ENCODE measurements at regions not wholly inside any gene's neighbourhood (a gene's known extent, or its start where the extent isn't known, plus 50 kb on each side); places are given as distances from the start of the nearest gene placed in this dataset.
"Not testable (repeated sequence)": the region's sequence is repeated elsewhere in the genome, so short reads cannot be mapped to it uniquely, and the experiment has no call there.

DNA sequence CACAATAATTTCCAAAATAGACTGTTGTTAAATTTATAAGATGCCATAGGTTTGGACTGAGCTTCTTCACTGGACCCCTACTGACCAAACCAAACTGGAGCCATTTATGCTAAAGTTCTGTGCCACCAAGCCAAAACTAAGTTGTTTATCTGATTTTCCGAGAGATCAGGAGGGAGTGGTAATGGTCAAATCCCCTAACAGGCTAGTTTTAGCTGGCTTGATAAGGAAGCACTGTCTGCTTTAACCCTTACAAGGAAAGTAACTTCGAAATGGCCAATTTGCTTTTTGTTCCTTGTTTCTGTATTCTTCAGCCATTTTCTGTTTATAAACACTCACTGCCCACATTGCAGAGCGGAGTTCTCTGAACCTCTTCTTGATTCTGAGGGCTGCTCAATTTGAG lies 246.8 kb upstream of the TUT7 start:
- DNase-seq: no peak

DNA sequence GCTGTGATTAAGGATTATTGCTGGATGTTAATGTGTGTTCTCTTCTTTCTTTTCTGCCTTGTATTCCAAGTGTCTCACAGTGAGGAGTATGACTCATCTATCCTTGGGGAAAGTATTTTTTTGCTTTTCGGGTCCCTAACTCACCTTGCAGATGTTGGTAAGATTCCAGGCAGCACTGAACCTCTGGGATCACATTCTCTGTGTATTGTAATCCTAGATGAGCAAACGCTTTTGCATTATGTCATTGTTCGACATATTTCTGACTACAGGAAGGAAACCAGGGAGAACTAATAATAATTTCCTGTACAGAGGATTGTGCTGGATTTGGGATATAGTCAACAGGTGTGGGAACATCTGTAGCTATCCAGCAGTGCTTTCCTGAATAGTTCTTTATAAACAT lies 246.1 kb upstream of the TUT7 start:
- DNase-seq: no peak

DNA sequence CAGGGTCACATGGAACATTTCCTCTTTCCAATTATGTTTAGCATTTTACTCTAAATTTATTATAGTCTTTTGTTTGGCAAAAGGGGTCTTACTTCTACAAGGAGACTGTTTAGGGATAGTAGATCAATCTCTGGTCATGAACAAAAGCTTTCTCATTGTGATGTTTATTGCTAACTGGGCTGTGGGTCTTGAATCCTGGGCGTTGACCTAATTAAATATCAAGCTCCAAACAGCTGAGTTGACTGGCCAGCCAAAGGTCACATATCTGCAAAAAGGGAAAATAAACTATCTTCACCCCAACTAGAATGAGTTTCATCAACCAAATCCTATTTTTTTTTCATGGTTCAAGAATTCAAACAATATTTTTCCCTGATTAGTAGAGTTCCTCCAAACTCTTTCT lies 245.4 kb upstream of the TUT7 start:
- DNase-seq: no peak

DNA sequence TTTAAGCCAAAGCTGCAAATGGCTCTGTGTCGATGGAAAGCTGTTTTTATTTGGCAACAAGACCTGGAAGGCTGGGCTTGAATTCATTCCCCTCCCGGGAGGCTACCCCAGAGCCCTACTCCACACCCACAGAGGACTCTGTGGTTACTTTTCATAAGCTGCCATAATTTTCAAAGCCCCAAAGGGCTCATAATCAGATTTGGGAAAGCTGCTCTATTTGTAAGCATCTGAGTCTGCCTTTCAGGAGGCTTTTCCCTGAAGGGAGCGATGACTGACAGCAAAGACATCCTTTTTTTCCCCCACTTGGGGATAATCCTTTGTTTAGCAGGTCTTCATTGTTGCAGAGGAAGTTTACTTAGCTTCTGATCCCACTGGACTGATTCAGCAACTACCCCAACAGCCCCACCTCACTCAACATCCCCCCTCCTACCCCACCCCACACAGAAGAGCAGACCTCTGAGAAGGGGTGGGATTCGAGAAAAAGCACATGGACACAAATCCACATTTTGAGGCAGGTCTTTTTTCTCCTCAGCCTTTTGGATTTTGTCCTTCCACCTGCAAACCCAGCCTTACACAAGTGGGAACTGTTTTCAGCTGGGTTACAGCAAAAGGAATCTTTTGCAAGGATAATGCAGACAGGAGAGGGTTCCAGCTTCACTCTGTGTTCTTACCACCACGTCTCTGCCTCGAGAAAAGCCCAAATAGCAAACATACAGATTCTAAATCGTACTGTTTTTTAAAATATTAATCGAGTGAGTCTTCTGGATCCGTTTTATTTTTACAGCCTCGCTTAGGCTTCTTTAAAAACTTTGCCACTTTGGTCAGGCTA lies 244.4 kb upstream of the TUT7 start:
- no peak for DNase-seq

DNA sequence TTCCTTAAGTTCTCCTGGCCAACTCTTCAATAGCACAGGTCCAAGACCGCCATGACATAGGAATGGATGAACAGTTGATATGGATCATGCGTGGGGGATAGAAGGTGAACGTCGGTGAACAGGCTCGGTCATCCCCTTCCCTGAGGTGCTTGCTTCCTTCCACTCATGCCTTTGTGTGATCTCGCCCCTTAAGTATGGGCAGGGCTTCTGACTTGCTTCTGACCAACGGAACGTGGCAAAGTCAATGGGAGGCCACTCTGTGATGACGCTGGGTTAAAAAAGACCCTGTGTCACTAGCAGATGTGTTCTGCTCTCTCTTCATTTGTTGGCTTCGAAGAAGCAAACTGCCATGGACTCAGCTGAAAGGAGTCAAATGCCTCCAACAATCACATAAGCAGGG lies 240.5 kb upstream of the TUT7 start:
- DNase-seq: no peak

DNA sequence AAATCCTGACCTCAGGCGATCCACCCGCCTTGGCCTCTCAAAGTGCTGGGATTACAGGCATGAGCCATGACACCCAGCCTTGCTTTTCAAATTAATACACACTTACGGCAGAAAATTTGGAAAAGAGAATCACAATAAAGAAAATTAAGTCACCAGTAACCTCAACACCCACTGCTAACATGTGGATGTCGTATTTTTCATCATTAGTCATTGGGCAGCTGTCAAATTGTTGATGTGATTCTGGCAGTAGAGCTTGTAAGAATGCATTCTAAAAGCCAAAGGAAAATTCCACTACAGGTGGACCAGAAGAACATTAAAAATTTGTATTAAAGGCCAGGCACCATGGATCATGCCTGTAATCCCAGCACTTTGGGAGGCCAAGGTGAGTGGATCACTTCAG lies 237.3 kb upstream of the TUT7 start:
- no peak for DNase-seq

DNA sequence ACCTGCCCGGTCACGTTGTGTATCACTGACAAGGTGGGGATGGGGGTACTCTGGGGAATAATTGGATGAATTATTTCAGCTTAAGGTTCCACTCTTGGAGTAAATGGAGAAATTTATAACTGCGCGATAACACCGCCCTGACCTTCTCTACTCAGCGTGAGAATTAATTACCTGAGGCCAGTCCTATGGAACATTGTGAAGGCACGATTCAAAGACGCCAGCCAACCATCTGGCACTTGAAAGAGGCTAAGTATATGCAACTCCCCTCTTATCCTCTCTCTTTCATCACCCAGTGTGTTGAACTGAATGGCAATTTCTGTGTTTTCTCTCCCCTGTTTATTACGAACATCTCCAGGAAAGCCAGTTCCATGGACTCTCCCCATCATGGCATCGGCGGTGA lies 235.5 kb upstream of the TUT7 start:
- no peak for DNase-seq

DNA sequence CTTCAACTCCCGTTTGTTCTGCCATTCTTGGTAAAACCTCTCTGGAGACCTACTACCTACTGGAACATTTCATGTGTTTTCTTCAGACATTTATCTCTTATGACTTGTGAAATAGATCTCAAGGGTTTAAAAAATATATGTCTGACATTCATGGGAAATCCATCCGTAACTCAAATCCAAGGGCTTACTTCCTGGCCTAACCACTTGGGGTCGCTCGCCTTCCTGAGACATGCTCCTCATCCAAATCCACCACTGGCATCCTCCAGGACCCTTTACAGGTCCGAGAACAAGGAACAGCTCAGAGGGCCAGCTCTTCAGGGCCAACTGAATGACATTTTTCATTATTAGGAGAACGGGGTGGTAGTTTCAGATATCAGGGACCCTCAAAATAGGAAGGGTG lies 235.1 kb upstream of the TUT7 start:
- DNase-seq: no peak

DNA sequence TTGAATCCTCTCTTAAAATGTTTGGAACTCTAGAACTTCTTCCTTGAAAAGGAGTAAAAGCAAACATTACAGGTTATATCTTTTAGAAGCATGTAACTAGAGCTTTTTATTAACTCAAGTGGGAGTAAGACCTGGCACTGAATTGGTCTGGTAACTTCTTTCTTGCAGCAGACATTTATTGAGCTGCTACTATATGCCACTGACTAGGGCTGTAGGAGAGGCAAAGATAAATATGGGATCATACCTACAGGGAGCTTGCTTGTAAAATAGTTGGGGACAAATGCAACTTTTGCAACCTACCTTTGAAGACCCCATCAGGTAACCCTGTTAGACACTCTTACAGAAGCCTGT lies 231.9 kb upstream of the TUT7 start:
- DNase-seq: no peak

DNA sequence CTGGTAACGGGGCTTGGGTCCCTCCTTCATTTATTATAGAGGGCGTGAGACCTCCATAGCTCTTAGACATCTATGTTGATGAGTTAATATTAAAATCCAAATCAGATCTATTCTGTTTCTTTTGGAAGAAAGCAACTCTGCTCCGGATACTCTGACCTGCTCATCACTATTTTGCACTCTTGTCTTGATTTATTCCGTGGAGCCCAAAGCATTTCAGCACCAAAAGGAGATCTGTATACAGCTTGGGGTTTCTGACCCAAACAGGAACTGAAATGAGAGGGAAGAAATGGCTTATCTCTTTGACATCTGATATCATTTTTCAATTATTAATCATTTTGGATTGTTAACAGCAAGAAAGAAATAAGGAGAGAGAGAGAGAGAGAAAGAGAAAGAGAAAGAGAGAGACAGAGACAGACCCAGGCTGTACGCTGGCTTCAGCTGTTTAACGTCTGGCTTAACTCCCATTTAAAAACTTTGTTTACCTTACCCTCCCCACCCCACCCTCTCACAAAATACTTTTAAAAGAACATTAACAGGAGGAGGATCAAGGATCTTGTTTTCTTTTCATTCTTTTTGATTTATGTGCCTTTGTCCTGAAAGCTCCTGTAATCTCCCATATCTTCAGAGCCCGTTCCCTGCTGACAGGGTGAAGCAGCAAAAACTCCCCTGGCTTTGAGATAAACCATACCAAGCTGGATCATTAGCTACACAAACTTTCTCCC lies 231.4 kb upstream of the TUT7 start:
- no peak for DNase-seq

DNA sequence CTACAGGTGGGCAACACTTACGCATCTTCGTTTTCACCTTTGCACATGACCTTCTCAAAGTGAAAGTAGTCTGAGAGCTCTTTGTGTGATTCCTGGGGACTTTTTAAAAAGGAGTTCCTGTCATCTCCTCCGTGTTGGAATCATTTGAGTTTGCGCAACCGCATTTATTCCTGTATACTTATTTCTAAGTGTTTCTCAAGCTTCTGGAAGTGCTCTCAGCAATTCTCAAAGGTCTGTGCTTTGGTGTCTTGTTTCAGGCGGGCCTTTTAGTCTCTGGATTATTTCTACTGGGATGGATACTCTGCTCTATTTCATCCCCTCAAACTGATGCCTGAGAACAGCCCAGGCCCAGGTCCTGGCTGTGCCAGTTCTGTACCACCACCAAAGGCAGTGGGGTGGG lies 226.5 kb upstream of the TUT7 start:
- DNase-seq: no peak

DNA sequence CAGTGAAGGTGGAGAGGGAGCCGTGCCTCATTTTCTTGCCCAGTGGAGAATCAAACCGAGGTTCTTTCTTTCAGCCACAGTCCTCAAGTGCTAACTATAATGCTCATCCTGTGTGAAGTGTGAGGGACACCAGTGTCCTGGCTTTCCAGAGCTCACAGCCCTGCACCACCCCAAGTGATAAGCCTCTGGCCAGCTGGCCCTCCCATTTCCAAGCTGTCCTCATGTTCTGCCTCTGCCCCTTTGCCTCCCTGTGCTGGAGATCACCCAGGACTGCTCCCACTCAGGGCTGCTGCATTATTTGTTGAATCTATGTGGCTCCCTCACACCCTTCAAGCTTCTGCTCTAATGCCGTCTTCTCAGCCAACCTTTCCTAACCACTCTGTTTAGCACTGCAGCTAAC lies 224.5 kb upstream of the TUT7 start:
- no peak for DNase-seq

DNA sequence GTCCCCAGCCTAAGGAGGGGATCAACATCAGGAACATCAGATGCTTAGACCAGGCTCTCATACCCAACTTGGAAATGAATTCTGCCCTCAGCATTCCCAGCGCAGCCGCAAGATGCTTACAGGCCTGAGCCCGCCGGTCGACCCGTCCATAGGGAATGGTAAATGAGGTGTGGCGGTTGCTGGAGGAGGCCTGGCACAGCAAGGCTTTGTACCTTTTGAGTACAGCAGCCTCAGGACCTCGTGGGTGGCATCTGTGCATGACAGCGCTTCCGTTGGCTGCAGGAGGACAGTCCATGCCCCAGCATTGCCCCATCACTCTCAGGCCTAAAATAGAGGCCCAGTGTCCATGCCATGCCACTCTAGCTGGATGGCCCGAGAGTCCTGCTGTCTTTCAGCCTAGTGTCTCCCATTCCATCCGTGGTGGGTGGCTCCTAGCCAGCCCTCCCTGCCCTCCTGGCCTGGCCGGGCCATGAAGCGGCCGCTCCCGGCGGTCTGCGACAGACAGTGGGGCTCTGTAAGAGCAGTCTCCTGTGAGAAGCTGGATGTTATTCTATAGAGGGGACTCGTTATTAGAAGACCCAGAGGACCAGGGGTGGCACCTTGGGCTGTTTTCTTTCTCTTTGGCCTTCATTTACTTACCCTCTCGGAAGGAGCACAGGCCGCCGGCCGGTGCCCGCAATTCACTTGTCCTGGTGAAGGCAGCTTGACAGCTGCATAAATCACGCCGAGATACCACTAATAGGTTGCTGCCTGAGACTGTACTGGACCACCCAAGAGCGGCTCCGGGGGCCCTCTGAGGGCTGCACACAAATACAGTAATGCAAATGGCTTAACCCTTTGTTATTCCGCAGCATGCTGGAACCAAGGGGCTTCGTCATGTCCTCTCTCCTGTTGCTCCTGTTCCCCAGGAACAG lies 223.5 kb upstream of the TUT7 start:
- no peak for DNase-seq

DNA sequence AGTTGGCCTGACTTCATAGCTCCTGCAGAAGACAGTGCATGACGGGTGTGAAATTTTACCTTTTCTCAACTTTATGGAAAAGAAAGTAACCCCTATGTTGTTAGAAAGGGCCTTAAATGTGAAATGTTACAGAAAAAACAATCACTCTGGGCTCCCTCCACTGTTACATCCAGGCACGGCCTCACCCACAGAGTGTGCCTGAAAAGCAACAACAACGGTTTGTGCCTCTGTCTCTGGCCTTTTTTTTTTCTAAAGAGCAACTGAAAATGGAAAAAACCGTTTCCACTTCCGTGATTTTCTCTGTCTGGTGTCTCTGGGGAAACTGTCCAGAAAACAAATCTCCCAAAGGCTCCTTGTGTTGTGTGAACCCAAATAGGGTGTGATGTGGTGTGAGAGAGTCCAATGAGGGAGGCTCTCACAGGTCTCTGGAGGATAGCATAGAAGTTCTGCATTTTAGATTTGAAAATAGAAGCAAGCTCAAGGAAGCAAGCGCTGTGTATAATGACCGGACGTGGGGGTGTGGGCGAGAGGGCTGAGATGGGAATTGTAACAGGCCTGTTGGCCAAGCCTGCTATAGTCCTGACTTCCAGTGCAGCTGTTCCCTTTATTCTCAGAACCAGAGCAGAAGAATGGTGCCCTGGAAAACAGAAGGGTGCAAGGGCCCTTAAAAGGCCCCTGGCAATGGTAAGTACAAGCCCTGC lies 221.8 kb upstream of the TUT7 start:
- DNase-seq: no peak

DNA sequence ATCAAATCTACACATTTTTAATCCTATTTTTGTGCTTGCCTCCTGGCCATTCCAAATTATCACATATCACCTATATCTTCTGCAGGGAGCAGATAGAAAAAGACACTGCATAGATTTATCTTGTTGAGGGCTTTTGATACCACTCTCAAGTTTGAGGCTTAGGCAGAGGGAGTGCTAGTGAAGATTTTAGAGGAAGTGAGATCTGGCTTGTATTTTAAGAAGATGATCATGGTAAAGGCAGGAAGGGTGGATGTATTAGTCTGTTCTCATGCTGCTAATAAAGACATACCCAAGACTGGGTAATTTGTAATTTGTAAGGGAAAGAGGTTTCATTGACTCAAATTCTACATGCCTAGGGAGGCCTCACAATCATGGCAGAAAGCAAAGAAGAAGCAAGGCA lies 220.9 kb upstream of the TUT7 start:
- no peak for DNase-seq

DNA sequence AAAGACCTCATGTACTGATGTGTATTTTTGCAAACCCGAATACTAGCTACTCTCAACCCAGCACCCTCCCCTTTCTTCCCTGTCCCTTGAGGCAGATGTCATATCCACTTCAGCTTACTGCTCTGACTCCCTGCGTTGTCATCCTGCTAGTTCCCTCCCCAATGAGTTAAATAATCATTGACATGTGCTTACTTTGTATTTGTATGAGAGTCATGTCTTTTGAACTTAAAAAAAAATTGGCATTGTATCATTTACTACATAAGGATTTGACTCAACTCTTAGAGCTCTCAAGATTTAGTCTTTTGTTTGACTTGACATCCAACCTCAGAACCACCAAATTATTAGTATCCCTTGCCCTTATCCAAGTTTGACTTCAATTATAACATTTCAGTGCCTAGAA lies 219.7 kb upstream of the TUT7 start:
- no peak for DNase-seq

DNA sequence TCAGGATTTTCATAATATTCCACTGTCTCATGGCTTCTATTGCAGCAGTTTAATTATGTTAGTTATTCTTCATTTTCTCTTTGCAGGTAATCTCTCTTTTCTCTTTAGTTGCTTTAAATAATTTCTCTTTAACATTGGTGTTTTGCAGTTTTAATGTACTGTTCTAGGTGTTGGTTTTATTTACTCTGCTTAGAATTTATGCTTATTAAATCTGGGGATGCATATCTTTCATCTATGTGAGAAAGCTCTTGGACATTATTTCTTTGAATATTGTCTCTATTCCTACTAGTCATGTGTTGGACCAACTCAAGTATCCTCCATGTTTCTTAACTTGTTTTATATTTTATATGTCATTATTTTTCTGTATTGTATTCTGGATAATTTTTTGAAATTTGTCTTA lies 218.7 kb upstream of the TUT7 start:
- DNase-seq: no peak

DNA sequence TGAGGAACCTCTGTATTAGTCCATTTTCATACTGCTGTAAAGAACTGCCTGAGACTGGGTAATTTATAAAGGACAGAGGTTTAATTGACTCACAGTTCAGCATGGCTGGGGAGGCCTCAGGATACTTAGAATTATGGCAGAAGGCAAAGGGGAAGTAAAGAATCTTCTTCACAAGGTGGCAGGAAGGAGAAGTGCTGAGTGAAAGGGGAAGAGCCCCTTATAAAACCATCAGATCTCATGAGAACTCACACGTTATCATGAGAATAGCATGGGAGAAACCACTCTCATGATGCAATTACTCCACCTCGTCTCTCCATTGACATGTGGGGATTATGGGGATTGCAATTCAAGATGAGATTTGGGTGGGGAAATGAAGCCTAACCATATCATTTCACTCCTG lies 211.4 kb upstream of the TUT7 start:
- DNase-seq: not testable (repeated sequence)

DNA sequence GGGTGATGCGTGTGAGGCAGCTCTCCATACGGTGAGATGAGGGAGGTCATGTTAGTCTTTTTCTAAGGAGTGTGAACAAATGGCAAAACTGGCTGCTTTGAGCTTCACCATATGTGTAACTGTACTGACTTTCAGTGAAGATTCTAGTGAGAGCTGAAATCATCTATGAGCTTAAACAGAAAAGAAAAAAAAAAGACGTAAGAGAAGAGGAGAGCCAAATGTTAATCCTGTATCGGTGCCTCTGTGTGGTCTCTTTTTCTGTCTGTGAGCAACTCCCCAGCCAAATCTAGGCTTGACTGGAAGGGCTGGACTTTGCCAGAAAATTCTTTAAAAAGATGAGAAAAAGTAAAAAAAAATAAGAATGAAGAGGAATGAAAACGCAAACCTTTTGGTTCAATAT lies 209.7 kb upstream of the TUT7 start:
- DNase-seq: no peak

DNA sequence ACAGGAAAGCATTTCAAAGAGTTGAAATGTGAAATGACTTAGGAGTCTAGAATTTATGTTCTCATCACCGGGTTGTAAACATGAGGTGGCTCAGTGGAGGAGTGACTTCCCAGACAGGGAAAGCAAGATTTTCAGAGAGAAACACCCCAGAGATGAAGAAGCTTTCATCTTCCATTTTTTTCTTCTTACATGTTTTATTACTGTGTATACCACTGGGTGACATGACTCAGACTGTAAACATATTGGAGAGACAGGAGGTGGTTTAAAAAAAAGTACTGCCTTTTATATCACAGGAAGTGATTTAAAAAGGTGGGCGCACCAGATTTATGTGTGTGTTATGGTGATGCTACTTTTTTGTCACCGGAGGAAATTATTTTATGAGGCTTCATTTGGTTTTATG lies 209.1 kb upstream of the TUT7 start:
- DNase-seq: no peak

DNA sequence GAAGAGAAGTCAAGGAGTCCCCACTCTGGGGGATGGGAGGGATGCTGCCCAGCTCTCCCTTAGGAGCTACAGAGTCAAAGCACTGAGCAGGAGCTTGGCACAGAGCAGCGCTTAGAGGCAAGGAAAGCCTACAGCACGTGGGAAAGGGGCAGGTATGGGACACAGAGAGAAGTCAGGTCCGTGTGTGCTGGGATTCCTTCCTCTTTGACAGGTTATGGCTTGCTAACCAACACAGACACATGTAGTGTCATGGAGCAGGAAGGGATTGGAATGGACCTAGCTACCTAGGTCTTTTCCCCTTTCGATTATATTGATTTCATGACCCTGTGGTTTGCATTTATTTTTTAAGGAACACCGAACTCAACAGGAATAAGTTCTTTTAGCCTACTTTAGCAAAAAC lies 208.5 kb upstream of the TUT7 start:
- DNase-seq: no peak

DNA sequence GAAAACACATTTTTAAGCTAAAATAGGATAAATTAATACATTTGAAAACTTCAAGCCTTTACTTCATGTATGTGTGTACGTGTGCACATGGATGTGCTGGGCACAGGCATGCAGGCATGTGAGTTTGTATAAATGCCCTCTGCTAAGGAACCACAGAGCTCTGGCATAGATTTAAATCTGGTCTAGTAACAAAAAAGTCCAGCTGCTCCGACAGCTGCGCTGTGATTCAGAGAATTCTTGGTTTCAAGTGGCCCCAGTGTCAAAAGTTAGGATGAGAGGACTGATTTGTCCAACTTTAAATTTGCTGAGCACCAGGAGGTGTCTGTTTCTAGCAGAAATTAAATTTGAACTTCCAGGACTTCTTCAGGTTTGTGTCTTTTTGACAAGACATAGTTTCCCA lies 203.7 kb upstream of the TUT7 start:
- DNase-seq: no peak

Data from CD4-positive, alpha-beta T cell treated with Interferon gamma for 1 hour (primary cell).